ENCODE measurements at regions not wholly inside any gene's neighbourhood (a gene's known extent, or its start where the extent isn't known, plus 50 kb on each side); places are given as distances from the start of the nearest gene placed in this dataset.
"Not testable (repeated sequence)": the region's sequence is repeated elsewhere in the genome, so short reads cannot be mapped to it uniquely, and the experiment has no call there.

- DNase-seq (ENCODE audit: low spot score) = no peak
Observed at GRCh38 chr12:19988948-19989347, 379.4 kb upstream of the PDE3A start.

DNA sequence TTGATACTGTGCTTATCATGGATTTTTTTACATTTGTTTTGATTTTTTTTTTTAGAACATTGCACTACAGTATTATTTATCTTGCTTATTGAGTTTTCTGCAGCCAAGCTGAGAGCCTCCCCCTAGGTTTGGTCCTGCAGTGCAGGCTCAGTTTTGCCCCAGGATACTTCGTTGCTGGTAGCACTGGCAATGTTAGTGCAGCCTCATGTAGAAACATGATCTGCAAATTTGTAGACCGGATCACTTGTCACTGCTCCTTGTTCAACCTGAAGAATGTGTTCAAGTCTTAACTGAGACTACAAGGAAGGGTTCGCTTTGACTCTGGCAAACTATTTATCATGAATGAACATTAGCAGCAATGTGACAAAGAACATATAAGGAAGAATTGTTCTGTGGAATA lies 377.2 kb upstream of the PDE3A start:
- DNase-seq (ENCODE audit: low spot score) = no peak

DNA sequence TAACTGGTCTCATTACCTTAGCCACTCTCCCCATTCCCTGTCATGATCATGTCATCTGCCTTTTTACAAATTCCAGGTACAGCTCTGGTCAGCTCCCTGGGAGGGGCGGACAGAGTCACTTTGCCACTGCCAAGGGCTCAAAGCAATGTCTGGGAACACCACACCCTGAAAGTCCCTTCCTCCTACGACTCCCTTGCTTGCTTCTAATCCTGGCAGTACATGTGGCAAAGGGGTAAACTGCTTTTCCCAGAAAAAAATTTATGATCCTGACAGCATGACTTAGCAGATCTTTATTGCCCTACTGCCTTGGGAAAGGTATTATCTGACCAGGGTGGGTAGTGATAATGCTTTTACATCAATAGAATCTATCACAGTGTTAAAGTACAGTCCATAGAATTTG lies 376.0 kb upstream of the PDE3A start:
- no peak for DNase-seq (ENCODE audit: low spot score)

- no peak for DNase-seq (ENCODE audit: low spot score)
Observed at GRCh38 chr12:19994968-19995367, 373.4 kb upstream of the PDE3A start.

DNA sequence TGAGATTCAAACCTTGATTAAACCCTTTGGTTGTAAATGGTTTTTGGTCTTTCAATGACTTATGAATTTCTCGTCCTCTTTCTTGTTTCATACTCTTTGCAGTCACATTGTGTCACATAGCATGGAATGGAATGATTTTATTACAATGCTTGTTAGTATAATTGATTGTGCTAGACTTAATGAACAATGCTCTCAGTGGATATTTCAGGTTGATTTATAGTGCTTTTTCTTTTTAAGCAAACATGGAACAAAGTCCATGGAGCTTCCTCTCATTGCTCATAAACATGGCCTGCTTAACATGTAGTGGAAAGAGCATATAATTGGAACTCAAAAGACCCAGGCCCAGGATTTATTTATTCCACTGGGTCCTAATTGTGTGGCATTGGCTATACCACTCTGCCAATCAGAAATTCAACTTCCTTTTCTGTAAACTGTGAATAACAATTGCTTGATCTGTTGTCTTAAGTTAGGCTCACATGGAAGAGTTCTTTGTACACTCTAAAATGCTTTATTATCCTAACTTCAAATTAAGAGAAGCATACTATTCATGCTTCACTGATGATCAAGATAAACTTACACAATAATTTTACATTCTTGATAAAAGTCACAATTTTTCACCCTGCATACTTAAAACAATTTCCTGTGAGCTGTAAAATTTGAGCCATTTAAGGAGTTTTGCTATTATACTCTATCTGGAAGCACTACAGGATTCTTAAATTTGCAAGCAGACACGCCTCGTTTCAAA lies 370.5 kb upstream of the PDE3A start:
- no peak for DNase-seq (ENCODE audit: low spot score)

- no peak for DNase-seq (ENCODE audit: low spot score)
Observed at GRCh38 chr12:19998411-19998810, 369.9 kb upstream of the PDE3A start.

- no peak for DNase-seq (ENCODE audit: low spot score)
Observed at GRCh38 chr12:19998961-19999804, 369.2 kb upstream of the PDE3A start.

GRCh38 chr12:19999805-20000138 lies 368.6 kb upstream of the PDE3A start:
- no peak for DNase-seq (ENCODE audit: low spot score)

DNA sequence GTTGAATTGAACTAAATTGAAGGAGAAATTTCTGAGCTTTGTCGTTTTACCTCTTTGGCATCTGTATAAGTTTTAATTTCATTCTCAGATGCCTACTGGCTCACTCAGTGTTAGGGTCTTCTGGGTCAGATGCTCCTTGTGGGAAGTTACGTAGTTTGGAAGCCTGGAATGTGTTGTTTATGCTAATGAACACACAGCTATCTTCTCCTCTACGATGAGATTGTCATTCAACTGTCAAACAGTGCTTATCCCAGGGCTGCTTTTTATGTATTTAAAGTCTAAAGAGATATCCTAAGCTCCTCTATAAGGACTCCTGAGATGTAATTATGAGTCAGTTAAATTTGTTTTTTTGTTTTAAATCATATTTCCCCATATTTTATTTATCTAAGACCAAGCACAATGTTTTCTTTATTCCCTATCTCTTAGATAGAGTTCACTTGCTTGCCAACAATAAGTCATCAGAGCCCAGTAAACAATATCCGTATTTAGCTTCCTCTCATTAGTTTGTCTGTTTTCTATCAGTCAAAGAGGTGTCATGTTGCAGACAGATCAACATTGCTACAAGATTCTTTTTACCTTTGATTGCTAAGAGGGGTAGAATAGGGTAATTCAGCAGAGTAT lies 368.0 kb upstream of the PDE3A start:
- no peak for DNase-seq (ENCODE audit: low spot score)

- DNase-seq (ENCODE audit: low spot score) = no peak
Observed at GRCh38 chr12:20003252-20003651, 365.1 kb upstream of the PDE3A start.

DNA sequence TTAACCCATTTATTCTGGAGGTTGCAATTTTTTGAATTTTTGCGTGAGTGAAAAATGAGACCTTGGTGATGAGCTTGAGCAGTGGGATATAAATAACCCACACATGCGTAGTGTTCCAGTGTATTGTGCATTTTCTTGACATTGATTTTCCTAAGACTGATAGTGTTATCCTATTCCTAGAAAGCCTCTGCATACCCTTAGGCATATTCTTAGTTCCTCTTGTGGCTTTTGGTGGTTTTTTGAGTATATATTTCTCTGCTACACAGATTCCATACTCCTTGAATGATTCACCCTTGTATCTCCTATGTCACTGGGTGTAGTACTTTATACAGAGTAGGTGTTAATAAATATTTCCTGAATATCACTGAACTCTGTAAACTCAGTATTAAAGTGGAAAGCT lies 363.4 kb upstream of the PDE3A start:
- no peak for DNase-seq (ENCODE audit: low spot score)

DNA sequence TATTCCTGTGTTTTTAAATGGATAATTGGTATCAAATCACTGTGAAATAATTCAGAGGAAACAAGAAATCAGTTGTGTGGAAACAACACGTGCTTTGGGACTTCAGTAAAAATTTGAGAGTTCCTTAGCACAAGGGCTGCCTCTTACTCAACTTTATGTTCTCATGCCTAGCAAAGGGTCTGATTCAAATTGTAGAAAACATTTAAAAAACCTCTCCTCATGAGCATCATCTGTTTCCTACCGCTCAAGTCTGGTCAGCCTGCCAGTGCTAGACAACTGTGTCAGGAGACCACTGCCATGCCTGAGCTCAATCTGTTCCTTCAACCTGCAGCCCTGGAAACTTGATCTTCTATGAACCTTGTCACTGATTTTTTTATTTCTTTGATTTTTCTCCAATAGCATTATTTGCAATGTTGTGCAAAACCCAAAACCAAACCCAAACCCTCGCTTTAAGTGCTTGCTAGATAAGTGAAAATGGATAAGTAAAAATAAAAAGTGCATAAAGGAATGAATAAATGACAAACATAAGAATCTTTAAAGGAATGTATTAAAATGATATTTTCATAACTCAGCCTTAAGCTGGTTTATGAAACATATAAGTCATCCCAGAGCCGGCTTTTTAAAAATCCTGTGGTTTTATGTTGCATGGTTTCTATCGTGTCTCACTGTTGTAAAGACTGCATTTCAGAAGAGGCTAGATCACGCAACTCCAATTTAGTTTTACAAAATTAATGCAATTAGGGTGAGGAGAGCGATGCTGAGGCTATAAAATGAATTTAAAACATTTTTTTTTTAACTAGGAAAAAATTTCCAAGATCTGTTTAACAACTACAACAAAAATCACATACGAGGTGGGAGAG lies 361.2 kb upstream of the PDE3A start:
- DNase-seq (ENCODE audit: low spot score) = no peak

DNA sequence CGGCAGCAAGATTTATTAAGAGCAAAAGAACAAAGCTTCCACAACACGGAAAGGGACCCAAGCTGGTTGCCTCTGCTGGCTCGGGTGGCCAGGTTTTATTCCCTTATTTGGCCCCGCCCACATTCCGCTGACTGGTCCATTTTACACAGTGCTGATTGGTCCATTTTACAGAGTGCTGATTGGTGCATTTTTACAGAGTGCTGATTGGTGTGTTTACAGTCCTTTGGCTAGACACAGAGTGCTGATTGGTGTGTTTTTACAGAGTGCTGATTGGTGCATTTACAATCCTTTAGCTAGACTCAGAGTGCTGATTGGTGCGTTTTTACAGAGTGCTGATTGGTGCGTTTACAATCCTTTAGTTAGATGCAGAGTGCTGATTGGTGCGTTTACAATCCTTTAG lies 358.4 kb upstream of the PDE3A start:
- not testable (repeated sequence) for DNase-seq (ENCODE audit: low spot score)

DNA sequence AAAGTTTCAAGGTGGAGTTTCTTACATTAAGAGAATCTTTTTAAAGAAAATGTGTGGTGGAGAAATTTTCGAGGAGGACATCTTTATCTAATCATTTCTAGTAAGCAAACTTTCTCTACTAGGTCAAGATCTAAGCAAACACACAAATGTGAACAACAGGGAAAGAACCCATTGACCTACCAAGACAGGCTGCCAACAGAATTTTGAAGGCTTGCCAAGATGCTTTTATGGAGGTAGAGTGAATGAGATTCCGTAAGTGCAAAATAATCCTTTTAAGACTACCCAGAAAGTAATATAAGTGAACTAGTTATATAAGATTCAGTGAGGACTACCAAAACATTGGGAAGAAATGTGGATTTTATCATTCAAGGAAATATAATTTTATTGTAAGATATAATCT lies 357.1 kb upstream of the PDE3A start:
- DNase-seq (ENCODE audit: low spot score) = no peak

DNA sequence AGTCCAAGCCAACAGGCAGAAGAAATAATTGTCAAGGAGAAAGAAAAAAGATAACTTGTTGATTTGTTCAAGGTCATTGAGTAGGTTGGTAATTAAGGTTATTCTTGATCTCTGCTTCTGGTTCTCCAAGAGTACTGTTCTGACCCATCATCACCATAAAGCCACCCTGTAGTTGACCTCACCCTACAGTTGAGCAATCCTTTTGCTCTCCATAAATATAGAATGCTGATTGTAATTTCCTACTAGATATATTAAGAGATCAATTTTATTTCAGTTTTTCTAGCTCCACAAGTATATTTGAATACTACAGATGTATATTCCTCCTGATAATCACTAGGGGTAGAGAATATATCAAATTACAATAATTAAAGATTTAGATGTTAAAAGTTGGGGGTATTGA lies 350.5 kb upstream of the PDE3A start:
- no peak for DNase-seq (ENCODE audit: low spot score)

- DNase-seq (ENCODE audit: low spot score) = no peak
Observed at GRCh38 chr12:20018406-20018805, 349.9 kb upstream of the PDE3A start.

DNA sequence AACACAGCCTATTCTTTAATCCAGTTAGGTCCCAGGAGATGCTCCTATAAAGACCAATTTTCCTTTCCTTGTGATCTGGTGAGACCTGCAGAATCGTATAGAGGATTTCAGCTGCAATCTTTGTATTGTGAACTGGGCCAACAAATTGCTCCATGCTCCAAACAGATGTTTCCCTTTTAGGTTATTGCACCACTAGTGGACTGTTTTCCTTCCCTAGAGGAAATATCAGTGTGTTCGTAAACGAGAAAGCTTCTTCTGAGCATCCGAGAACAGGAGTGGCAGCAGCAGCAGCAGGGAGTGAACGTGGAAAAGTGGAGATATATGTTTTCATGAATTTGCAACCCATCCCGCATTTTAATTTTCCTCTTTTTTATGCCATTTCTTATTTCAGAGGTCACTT lies 344.1 kb upstream of the PDE3A start:
- DNase-seq (ENCODE audit: low spot score) = no peak

- DNase-seq (ENCODE audit: low spot score) = no peak
Observed at GRCh38 chr12:20028033-20028432, 340.3 kb upstream of the PDE3A start.

GRCh38 chr12:20030826-20031225 lies 337.5 kb upstream of the PDE3A start:
- DNase-seq (ENCODE audit: low spot score) = no peak

- no peak for DNase-seq (ENCODE audit: low spot score)
Observed at GRCh38 chr12:20039562-20039961, 328.8 kb upstream of the PDE3A start.

GRCh38 chr12:20040184-20040583 lies 328.2 kb upstream of the PDE3A start:
- DNase-seq (ENCODE audit: low spot score) = no peak

DNA sequence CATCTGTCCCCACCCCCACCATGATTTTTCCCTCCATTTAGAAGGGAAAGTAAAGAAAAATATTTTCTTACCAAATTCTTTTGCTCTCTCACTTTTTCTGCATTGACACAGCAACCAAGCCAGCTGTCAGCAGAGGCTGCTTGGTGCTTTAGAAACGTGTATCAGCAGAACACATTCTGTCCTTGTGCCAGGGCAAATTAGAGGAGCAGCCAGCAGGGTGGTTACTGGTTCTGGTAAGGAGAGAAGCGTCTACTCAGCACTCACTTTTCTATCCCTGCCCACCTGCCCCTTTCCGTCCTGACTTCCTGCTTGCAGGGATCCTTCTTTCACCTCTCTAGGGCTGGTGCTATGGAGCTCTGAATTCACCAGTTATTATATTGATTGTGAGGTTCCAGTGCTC lies 327.5 kb upstream of the PDE3A start:
- no peak for DNase-seq (ENCODE audit: low spot score)

Data from D341Med (cell line).